ENCODE measurements at regions not wholly inside any gene's neighbourhood (a gene's known extent, or its start where the extent isn't known, plus 50 kb on each side); places are given as distances from the start of the nearest gene placed in this dataset.

DNA sequence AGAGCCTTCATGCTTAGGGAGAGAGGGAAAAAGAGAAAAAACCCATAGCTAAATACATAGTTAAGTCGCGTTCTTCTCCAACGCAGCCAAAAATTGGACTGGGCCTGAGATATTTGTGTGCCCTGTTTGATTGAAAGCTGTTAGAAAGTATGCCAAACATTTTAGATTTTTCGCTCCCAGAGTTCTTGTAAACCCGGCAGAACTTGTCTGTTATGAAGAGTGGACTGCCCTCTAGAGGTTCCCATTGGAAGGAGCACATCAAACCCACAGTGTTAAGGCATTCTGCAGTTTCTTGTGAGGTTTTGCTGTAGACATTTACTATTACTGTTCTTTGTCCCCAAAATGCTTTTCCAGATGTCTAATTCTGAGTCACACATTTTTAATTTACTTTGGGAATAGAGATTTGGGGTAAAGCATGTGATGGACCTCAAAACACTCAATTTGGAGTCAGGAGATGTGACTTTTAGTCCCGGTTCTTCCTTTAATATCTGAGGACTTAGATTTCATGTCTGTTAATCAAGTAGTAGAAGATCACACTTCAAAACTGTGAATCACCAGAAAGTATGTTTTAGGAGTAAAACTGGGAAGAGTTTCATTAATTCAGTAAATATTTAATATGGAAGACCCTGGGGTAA is 96.6 kb downstream of the PCSK1 start:
- Mint-ChIP-seq H3K27me3 (ENCODE audit: low read depth) (no peaks in the 10 kb centered on the region), H3K9me3 (no peaks in the 10 kb centered on the region), H3K4me3 (no peak overlapping the region), H3K36me3 (no peaks in the 10 kb centered on the region), H3K27ac (no peak overlapping the region), H3K4me1 (peaks cover 14% of the 10 kb centered on the region)
- POLR2A ChIA-PET, result no interaction called here
- ATAC-seq (peak; percentile 86), DNase-seq (ENCODE audit: low spot score) (peak; percentile 58)
- TF ChIP-seq, protein P1, sequence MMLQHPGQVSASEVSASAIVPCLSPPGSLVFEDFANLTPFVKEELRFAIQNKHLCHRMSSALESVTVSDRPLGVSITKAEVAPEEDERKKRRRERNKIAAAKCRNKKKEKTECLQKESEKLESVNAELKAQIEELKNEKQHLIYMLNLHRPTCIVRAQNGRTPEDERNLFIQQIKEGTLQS (CRISPR knock-in tag; conservative IDR thresholded peaks at IDR 0.05), result no peak
- TF ChIP-seq, protein P2, sequence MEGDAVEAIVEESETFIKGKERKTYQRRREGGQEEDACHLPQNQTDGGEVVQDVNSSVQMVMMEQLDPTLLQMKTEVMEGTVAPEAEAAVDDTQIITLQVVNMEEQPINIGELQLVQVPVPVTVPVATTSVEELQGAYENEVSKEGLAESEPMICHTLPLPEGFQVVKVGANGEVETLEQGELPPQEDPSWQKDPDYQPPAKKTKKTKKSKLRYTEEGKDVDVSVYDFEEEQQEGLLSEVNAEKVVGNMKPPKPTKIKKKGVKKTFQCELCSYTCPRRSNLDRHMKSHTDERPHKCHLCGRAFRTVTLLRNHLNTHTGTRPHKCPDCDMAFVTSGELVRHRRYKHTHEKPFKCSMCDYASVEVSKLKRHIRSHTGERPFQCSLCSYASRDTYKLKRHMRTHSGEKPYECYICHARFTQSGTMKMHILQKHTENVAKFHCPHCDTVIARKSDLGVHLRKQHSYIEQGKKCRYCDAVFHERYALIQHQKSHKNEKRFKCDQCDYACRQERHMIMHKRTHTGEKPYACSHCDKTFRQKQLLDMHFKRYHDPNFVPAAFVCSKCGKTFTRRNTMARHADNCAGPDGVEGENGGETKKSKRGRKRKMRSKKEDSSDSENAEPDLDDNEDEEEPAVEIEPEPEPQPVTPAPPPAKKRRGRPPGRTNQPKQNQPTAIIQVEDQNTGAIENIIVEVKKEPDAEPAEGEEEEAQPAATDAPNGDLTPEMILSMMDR (IDR thresholded peaks at IDR 0.05), result peak; percentile 70
- CTCF ChIA-PET, result interaction anchor here (0.7 to 4.4 kb wide), 17 partner anchors 8 to 569 kb away, joined by 3 to 20 read pairs (median 3); partner anchors contain the start of gene ELL2

DNA sequence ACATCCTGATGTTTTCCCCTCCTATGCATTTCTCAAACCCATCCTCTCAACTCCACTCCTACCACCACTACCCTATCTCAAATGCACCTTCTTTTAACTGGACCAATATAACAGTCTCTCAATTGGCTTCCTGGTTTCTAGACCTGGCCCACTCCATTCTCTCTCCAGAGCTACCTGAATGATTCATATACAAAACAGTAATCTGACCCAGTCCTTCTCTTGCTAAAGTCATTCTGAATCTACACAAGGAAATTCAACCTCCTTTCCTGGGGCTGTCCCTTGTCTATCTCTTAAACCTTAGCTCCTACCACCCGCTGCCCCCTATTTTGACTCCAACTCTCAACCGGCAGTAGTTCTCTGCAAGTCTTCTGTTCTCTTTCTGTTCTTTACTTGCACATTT is 97.2 kb downstream of the PCSK1 start:
- DNase-seq (ENCODE audit: low spot score) (no peak), ATAC-seq (peak; percentile 55)
- Mint-ChIP-seq H3K9me3 (no peaks in the 10 kb centered on the region), H3K27ac (no peak overlapping the region), H3K27me3 (ENCODE audit: low read depth) (no peaks in the 10 kb centered on the region), H3K4me3 (no peak overlapping the region), H3K4me1 (peaks cover 14% of the 10 kb centered on the region), H3K36me3 (no peaks in the 10 kb centered on the region)
- TF ChIP-seq ZNF396 (CRISPR knock-in tag; IDR thresholded peaks at IDR 0.05; ENCODE audit: borderline replicate concordance) (no peak), IRF2 (CRISPR knock-in tag; IDR thresholded peaks at IDR 0.05; ENCODE audit: borderline replicate concordance, low read depth) (no peak)
- TF ChIP-seq, protein P3, sequence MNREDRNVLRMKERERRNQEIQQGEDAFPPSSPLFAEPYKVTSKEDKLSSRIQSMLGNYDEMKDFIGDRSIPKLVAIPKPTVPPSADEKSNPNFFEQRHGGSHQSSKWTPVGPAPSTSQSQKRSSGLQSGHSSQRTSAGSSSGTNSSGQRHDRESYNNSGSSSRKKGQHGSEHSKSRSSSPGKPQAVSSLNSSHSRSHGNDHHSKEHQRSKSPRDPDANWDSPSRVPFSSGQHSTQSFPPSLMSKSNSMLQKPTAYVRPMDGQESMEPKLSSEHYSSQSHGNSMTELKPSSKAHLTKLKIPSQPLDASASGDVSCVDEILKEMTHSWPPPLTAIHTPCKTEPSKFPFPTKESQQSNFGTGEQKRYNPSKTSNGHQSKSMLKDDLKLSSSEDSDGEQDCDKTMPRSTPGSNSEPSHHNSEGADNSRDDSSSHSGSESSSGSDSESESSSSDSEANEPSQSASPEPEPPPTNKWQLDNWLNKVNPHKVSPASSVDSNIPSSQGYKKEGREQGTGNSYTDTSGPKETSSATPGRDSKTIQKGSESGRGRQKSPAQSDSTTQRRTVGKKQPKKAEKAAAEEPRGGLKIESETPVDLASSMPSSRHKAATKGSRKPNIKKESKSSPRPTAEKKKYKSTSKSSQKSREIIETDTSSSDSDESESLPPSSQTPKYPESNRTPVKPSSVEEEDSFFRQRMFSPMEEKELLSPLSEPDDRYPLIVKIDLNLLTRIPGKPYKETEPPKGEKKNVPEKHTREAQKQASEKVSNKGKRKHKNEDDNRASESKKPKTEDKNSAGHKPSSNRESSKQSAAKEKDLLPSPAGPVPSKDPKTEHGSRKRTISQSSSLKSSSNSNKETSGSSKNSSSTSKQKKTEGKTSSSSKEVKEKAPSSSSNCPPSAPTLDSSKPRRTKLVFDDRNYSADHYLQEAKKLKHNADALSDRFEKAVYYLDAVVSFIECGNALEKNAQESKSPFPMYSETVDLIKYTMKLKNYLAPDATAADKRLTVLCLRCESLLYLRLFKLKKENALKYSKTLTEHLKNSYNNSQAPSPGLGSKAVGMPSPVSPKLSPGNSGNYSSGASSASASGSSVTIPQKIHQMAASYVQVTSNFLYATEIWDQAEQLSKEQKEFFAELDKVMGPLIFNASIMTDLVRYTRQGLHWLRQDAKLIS (CRISPR knock-in tag; IDR thresholded peaks at IDR 0.05; ENCODE audit: borderline replicate concordance), result no peak
- CTCF ChIA-PET, result interaction anchor here (0.6 to 4.4 kb wide), 19 partner anchors 9 to 569 kb away, joined by 3 to 20 read pairs (median 3); partner anchors contain the start of gene ELL2
- POLR2A ChIA-PET, result no interaction called here

DNA sequence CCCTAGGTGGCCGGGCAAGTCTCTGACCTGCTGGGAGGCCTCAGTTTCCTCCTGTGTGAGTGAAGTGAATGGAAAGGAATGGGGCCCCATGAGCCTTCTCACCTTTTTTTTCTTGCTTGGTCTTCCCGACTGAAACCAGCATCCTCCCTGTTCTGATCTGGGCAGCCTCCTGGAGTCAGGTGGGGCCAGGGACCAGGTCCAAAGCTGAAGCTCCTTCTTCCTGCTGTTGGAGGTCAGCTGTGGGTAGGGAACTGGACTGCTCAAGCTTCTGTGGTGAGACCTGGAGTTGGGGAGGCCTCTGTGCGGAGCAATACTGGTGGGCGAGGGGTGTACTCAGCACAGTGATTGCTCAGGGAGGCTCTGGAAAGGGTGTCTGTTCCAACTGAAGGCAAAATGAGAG is 99.7 kb downstream of the PCSK1 start:
- H3K4me3 Mint-ChIP-seq, result no peak overlapping the region
- DNase-seq (ENCODE audit: low spot score) (no peak), ATAC-seq (no peak)
- H3K4me1 Mint-ChIP-seq, result peaks cover 6% of the 10 kb centered on the region; the same call in 1 of the 2 replicates
- H3K36me3 Mint-ChIP-seq, result no peaks in the 10 kb centered on the region
- no peak overlapping the region for H3K27ac Mint-ChIP-seq
- POLR2A ChIA-PET, result interaction anchor here (0.6 kb wide), 1 partner anchor 24 kb away, joined by 3 read pairs; no protein-coding TSS in a partner anchor
- TF ChIP-seq, protein P3 (CRISPR knock-in tag; IDR thresholded peaks at IDR 0.05; ENCODE audit: borderline replicate concordance), result no peak
- TF ChIP-seq SOX15 (CRISPR knock-in tag; IDR thresholded peaks at IDR 0.05), result no peak
- TF ChIP-seq, protein P4, sequence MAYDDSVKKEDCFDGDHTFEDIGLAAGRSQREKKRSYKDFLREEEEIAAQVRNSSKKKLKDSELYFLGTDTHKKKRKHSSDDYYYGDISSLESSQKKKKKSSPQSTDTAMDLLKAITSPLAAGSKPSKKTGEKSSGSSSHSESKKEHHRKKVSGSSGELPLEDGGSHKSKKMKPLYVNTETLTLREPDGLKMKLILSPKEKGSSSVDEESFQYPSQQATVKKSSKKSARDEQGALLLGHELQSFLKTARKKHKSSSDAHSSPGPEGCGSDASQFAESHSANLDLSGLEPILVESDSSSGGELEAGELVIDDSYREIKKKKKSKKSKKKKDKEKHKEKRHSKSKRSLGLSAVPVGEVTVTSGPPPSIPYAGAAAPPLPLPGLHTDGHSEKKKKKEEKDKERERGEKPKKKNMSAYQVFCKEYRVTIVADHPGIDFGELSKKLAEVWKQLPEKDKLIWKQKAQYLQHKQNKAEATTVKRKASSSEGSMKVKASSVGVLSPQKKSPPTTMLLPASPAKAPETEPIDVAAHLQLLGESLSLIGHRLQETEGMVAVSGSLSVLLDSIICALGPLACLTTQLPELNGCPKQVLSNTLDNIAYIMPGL (CRISPR knock-in tag; IDR thresholded peaks at IDR 0.05), result no peak
- TF ChIP-seq, protein P5, sequence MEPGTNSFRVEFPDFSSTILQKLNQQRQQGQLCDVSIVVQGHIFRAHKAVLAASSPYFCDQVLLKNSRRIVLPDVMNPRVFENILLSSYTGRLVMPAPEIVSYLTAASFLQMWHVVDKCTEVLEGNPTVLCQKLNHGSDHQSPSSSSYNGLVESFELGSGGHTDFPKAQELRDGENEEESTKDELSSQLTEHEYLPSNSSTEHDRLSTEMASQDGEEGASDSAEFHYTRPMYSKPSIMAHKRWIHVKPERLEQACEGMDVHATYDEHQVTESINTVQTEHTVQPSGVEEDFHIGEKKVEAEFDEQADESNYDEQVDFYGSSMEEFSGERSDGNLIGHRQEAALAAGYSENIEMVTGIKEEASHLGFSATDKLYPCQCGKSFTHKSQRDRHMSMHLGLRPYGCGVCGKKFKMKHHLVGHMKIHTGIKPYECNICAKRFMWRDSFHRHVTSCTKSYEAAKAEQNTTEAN (CRISPR knock-in tag; IDR thresholded peaks at IDR 0.05), result no peak
- TF ChIP-seq, protein P6, sequence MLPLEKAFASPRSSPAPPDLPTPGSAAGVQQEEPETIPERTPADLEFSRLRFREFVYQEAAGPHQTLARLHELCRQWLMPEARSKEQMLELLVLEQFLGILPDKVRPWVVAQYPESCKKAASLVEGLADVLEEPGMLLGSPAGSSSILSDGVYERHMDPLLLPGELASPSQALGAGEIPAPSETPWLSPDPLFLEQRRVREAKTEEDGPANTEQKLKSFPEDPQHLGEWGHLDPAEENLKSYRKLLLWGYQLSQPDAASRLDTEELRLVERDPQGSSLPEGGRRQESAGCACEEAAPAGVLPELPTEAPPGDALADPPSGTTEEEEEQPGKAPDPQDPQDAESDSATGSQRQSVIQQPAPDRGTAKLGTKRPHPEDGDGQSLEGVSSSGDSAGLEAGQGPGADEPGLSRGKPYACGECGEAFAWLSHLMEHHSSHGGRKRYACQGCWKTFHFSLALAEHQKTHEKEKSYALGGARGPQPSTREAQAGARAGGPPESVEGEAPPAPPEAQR (CRISPR knock-in tag; IDR thresholded peaks at IDR 0.05), result no peak
- TF ChIP-seq, protein P1 (CRISPR knock-in tag; conservative IDR thresholded peaks at IDR 0.05), result no peak
- TF ChIP-seq, protein P7, sequence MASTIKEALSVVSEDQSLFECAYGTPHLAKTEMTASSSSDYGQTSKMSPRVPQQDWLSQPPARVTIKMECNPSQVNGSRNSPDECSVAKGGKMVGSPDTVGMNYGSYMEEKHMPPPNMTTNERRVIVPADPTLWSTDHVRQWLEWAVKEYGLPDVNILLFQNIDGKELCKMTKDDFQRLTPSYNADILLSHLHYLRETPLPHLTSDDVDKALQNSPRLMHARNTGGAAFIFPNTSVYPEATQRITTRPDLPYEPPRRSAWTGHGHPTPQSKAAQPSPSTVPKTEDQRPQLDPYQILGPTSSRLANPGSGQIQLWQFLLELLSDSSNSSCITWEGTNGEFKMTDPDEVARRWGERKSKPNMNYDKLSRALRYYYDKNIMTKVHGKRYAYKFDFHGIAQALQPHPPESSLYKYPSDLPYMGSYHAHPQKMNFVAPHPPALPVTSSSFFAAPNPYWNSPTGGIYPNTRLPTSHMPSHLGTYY (CRISPR knock-in tag; IDR thresholded peaks at IDR 0.05), result no peak
- no peaks in the 10 kb centered on the region for H3K9me3 Mint-ChIP-seq
- no peaks in the 10 kb centered on the region for H3K27me3 Mint-ChIP-seq (ENCODE audit: low read depth)
- CTCF ChIA-PET, result no interaction called here
